GM13977 (cell line): ENCODE measurements at regions not wholly inside any gene's neighbourhood (a gene's known extent, or its start where the extent isn't known, plus 50 kb on each side); places are given as distances from the start of the nearest gene placed in this dataset.

Experiments
- DNase-seq: peaks from one replicate; pipeline ENCODE4 v3.0.0; 2012; ENCODE audit warnings: low spot score
- in situ Hi-C: fragments of 300-500 bp; cut with MboI; formaldehyde crosslinking; loops from one replicate; pipeline ENCODE4 v1.12.0; 2022; ENCODE audit warnings: low sequenced_read_pairs, low pct_unique_long_range_greater_than_20kb, mixed read lengths, inconsistent platforms; ENCODE audit not compliant: unreplicated experiment
- TF ChIP-seq, protein P1 (sequence below): IDR thresholded peaks from 2 replicates; pipeline ENCODE4 v1.5.1; 2012; ENCODE audit warnings: mild to moderate bottlenecking, control low read depth; ENCODE audit not compliant: insufficient read depth; ENCODE audit errors: extremely low read depth, missing control alignments

GRCh38 chr6:104522533-104522932 lies 337.2 kb downstream of the HACE1 start:
- DNase-seq: no peak
- in situ Hi-C loops: no loop called here
- TF ChIP-seq, protein P1, sequence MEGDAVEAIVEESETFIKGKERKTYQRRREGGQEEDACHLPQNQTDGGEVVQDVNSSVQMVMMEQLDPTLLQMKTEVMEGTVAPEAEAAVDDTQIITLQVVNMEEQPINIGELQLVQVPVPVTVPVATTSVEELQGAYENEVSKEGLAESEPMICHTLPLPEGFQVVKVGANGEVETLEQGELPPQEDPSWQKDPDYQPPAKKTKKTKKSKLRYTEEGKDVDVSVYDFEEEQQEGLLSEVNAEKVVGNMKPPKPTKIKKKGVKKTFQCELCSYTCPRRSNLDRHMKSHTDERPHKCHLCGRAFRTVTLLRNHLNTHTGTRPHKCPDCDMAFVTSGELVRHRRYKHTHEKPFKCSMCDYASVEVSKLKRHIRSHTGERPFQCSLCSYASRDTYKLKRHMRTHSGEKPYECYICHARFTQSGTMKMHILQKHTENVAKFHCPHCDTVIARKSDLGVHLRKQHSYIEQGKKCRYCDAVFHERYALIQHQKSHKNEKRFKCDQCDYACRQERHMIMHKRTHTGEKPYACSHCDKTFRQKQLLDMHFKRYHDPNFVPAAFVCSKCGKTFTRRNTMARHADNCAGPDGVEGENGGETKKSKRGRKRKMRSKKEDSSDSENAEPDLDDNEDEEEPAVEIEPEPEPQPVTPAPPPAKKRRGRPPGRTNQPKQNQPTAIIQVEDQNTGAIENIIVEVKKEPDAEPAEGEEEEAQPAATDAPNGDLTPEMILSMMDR: no peak

- TF ChIP-seq, protein P1: no peak
- in situ Hi-C loops: no loop called here
- no peak for DNase-seq
Measured at GRCh38 chr6:104521176-104521575, 338.5 kb downstream of the HACE1 start.

DNA sequence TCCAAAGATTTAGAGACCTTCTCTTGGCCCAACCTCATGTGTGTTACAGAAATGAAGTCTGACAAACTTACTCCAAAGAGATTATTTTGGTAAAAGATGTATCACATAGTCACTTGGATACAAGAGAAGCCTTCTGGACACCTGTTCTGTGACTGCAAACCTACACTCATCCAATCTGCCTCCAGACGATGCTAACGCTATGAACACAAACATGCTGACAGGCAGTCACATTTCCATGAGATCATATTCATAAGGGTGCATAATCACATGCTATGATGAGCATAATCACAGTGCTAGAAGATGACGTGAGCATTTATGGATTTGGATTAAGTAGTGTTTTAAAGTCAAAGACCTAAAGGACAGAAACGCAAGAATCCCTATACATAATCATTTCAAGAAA lies 340.2 kb downstream of the HACE1 start:
- in situ Hi-C loops: no loop called here
- no peak for DNase-seq
- TF ChIP-seq, protein P1: no peak

GRCh38 chr6:104509355-104509754 lies 350.4 kb downstream of the HACE1 start:
- no peak for DNase-seq
- in situ Hi-C loops: no loop called here
- TF ChIP-seq, protein P1: no peak

GRCh38 chr6:104506429-104506828 lies 353.3 kb downstream of the HACE1 start:
- no peak for DNase-seq
- in situ Hi-C loops: no loop called here
- TF ChIP-seq, protein P1: no peak

GRCh38 chr6:104505838-104506237 lies 353.9 kb downstream of the HACE1 start:
- in situ Hi-C loops: no loop called here
- DNase-seq: no peak
- TF ChIP-seq, protein P1: no peak

DNA sequence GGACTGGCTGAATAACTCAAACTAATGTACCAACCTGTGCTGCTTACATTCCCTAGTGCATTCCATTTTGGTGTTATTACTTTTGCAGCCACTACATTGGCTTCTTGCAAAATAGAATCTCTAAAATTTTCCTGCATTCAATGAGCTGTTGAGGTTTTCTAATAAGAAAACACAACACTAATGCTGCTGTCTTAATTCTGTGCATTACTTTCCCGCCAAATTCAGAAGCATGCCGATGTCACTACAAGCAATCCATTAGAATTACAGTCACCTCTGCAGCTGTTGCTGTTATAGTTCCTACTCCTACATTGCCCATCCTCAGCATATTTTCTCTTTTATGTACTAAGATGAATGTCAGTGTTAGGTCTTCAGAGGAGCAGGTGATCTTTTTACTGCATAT lies 359.5 kb downstream of the HACE1 start:
- TF ChIP-seq, protein P1: no peak
- DNase-seq: no peak
- in situ Hi-C loops: no loop called here
